Neural crest cell (in vitro differentiated cells): ENCODE measurements at regions not wholly inside any gene's neighbourhood (a gene's known extent, or its start where the extent isn't known, plus 50 kb on each side); places are given as distances from the start of the nearest gene placed in this dataset.

ENCODE experiments used
- DNase-seq: peaks from one replicate; pipeline ENCODE4 v3.0.0; 2021; ENCODE audit warnings: low read depth, mixed read lengths, low spot score
- H3K27ac Mint-ChIP-seq: one replicate; pipeline ENCODE4 v1.8.0; 2021; ENCODE audit warnings: mild to moderate bottlenecking, mixed read lengths; ENCODE audit not compliant: unreplicated experiment
- H3K27me3 Mint-ChIP-seq: 2 replicates; pipeline ENCODE4 v1.8.0; 2021; ENCODE audit warnings: low read depth, mild to moderate bottlenecking, mixed read lengths
- H3K36me3 Mint-ChIP-seq: 2 replicates; pipeline ENCODE4 v1.8.0; 2021; ENCODE audit warnings: low read depth, mild to moderate bottlenecking, mixed read lengths
- H3K4me1 Mint-ChIP-seq: 2 replicates; pipeline ENCODE4 v1.8.0; 2021; ENCODE audit warnings: mixed read lengths
- H3K4me3 Mint-ChIP-seq: one replicate; pipeline ENCODE4 v1.8.0; 2021; ENCODE audit warnings: mild to moderate bottlenecking, mixed read lengths
- H3K9me3 Mint-ChIP-seq: 2 replicates; pipeline ENCODE4 v1.8.0; 2021; ENCODE audit warnings: mixed read lengths
- CTCF ChIP-seq: fragments of 200-600 bp; sonication (generic); conservative IDR thresholded peaks from 2 replicates; pipeline ENCODE4 v1.5.0; 2021; ENCODE audit warnings: antibody characterized with exemption, mild to moderate bottlenecking

- no peak for DNase-seq
- Mint-ChIP-seq H3K36me3 (peaks cover 13% of the 10 kb centered on the region), H3K27me3 (no peaks in the 10 kb centered on the region), H3K4me1 (no peaks in the 10 kb centered on the region), H3K4me3 (no peak overlapping the region), H3K27ac (no peak overlapping the region), H3K9me3 (peaks cover 26% of the 10 kb centered on the region)
- no peak for TF ChIP-seq CTCF
Observed at GRCh38 chr6:9628819-9629218, 786.1 kb downstream of the TFAP2A start.

GRCh38 chr6:9627916-9628315 lies 787.0 kb downstream of the TFAP2A start:
- Mint-ChIP-seq H3K9me3 (peaks cover 28% of the 10 kb centered on the region), H3K27ac (no peak overlapping the region)

GRCh38 chr6:9623985-9624384 lies 790.9 kb downstream of the TFAP2A start:
- no peak overlapping the region for H3K27ac Mint-ChIP-seq
- H3K4me1 Mint-ChIP-seq = no peaks in the 10 kb centered on the region
- DNase-seq = no peak
- no peak for TF ChIP-seq CTCF
- H3K4me3 Mint-ChIP-seq = no peak overlapping the region
- H3K27me3 Mint-ChIP-seq = no peaks in the 10 kb centered on the region
- H3K36me3 Mint-ChIP-seq = peaks cover 6% of the 10 kb centered on the region
- peaks cover 12% of the 10 kb centered on the region for H3K9me3 Mint-ChIP-seq

More at GRCh38 chr6:9627916-9628315, 787.0 kb downstream of the TFAP2A start:
- no peak for TF ChIP-seq CTCF
- peaks cover 13% of the 10 kb centered on the region for H3K36me3 Mint-ChIP-seq
- DNase-seq = no peak
- H3K27me3 Mint-ChIP-seq = no peaks in the 10 kb centered on the region
- no peak overlapping the region for H3K4me3 Mint-ChIP-seq
- H3K4me1 Mint-ChIP-seq = no peaks in the 10 kb centered on the region

- Mint-ChIP-seq H3K27me3 (no peaks in the 10 kb centered on the region), H3K27ac (no peak overlapping the region), H3K4me1 (no peaks in the 10 kb centered on the region), H3K36me3 (peaks cover 3% of the 10 kb centered on the region), H3K9me3 (peaks cover 8% of the 10 kb centered on the region), H3K4me3 (no peak overlapping the region)
- TF ChIP-seq CTCF = no peak
- DNase-seq = no peak
Observed at GRCh38 chr6:9623228-9623832, 791.5 kb downstream of the TFAP2A start.

GRCh38 chr6:9621276-9621675 lies 793.6 kb downstream of the TFAP2A start:
- no peaks in the 10 kb centered on the region for H3K27me3 Mint-ChIP-seq
- no peak overlapping the region for H3K4me3 Mint-ChIP-seq
- no peak for DNase-seq
- H3K27ac Mint-ChIP-seq = no peak overlapping the region
- peaks cover 8% of the 10 kb centered on the region for H3K9me3 Mint-ChIP-seq
- no peaks in the 10 kb centered on the region for H3K4me1 Mint-ChIP-seq
- TF ChIP-seq CTCF = no peak
- H3K36me3 Mint-ChIP-seq = peaks cover 2% of the 10 kb centered on the region
